Esophagus muscularis mucosa (tissue), 4 donors: ENCODE measurements at regions not wholly inside any gene's neighbourhood (a gene's known extent, or its start where the extent isn't known, plus 50 kb on each side); places are given as distances from the start of the nearest gene placed in this dataset.

ENCODE experiments used
- EP300 ChIP-seq: sonication (generic); formaldehyde crosslinking; IDR thresholded peaks from one replicate; pipeline ENCODE4 v1.6.1; 2017; ENCODE audit warnings: antibody characterized with exemption
- POLR2A ChIP-seq: fragments of 450-650 bp; IDR thresholded peaks from one replicate; pipeline ENCODE4 v1.6.1; 2017; ENCODE audit warnings: antibody characterized with exemption, moderate library complexity, mild to moderate bottlenecking, low read depth
- POLR2AphosphoS5 ChIP-seq, 2 donors: sonication (generic); formaldehyde crosslinking; IDR thresholded peaks; one replicate each; pipeline ENCODE4 v1.6.1; 2017; ENCODE audit warnings: antibody characterized with exemption in 2 of 2
- TF ChIP-seq, protein P1 (sequence below), 3 experiments: fragments of 200-600 bp in 2 of 3; fragments of 450-650 bp in 1 of 3; sonication (generic) in 2 of 3; IDR thresholded peaks; one replicate each; pipeline ENCODE4 v1.5.1; 2017 to 2019; ENCODE audit warnings: antibody characterized with exemption in 3 of 3, mild to moderate bottlenecking in 2 of 3, moderate library complexity in 1 of 3

DNA sequence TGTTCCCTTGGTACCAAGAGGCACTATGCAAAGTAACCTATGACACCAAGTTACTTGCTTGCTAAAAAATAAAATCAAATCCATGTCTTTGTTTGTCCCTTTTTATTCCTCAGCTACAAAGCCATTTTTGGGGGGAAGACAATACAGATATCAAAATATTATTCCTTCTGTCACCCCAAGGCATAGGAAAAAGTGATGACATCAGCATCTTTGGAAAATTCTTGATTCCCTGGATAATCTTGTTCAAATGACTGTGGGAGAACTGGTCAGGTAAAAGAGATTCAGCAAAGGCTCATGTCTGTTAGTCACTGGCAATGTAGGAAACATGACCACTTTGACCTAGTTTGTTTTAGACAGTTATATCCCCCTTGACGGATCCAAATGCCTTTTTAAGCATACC is 373.1 kb downstream of the MAT2B start:
- TF ChIP-seq, protein P1, sequence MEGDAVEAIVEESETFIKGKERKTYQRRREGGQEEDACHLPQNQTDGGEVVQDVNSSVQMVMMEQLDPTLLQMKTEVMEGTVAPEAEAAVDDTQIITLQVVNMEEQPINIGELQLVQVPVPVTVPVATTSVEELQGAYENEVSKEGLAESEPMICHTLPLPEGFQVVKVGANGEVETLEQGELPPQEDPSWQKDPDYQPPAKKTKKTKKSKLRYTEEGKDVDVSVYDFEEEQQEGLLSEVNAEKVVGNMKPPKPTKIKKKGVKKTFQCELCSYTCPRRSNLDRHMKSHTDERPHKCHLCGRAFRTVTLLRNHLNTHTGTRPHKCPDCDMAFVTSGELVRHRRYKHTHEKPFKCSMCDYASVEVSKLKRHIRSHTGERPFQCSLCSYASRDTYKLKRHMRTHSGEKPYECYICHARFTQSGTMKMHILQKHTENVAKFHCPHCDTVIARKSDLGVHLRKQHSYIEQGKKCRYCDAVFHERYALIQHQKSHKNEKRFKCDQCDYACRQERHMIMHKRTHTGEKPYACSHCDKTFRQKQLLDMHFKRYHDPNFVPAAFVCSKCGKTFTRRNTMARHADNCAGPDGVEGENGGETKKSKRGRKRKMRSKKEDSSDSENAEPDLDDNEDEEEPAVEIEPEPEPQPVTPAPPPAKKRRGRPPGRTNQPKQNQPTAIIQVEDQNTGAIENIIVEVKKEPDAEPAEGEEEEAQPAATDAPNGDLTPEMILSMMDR (IDR thresholded peaks at IDR 0.05) = no peak
- no peak for TF ChIP-seq POLR2AphosphoS5 (IDR thresholded peaks at IDR 0.05)
- TF ChIP-seq POLR2A = no peak
- no peak for TF ChIP-seq EP300
